Sigmoid colon (tissue), 4 donors: ENCODE measurements at regions not wholly inside any gene's neighbourhood (a gene's known extent, or its start where the extent isn't known, plus 50 kb on each side); places are given as distances from the start of the nearest gene placed in this dataset.

ENCODE experiments used
- CTCF ChIP-seq, 4 experiments: fragments of 450-650 bp in 3 of 4; fragments of 200-600 bp in 1 of 4; IDR thresholded peaks; one replicate each; pipeline ENCODE4 v1.5.1; 2016 to 2019; ENCODE audit warnings: antibody characterized with exemption in 4 of 4, mild to moderate bottlenecking in 3 of 4, moderate library complexity in 2 of 4
- EP300 ChIP-seq, 4 donors: sonication (generic); formaldehyde crosslinking; IDR thresholded peaks; one replicate each; pipeline ENCODE4 v1.6.1; 2017; ENCODE audit warnings: antibody characterized with exemption in 4 of 4
- POLR2A ChIP-seq, 2 donors: fragments of 450-650 bp; IDR thresholded peaks; one replicate each; pipeline ENCODE4 v1.6.1; 2016; ENCODE audit warnings: antibody characterized with exemption in 2 of 2, mild to moderate bottlenecking in 2 of 2, moderate library complexity in 2 of 2
- POLR2AphosphoS5 ChIP-seq, 4 donors: sonication (generic); formaldehyde crosslinking; IDR thresholded peaks; one replicate each; pipeline ENCODE4 v1.6.1; 2017; ENCODE audit warnings: antibody characterized with exemption in 4 of 4

GRCh38 chr22:25461301-25461700, 103.2 kb upstream of the GRK3 start:
- TF ChIP-seq POLR2A (IDR thresholded peaks at IDR 0.05) = no peak
- no peak for TF ChIP-seq CTCF (IDR thresholded peaks at IDR 0.05)
- no peak for TF ChIP-seq POLR2AphosphoS5 (IDR thresholded peaks at IDR 0.05)
- TF ChIP-seq EP300 (IDR thresholded peaks at IDR 0.05) = no peak
